ENCODE measurements at regions not wholly inside any gene's neighbourhood (a gene's known extent, or its start where the extent isn't known, plus 50 kb on each side); places are given as distances from the start of the nearest gene placed in this dataset.

- Histone ChIP-seq H3K4me2 (no peak overlapping the region), H2AFZ (ENCODE audit: low read depth) (no peak overlapping the region), H3K4me3 (ENCODE audit: low read depth in 2 of 2, low read length in 1 of 2) (no peak overlapping the region), H3K9ac (no peak overlapping the region), H3K9me2 (no peaks in the 10 kb centered on the region), H3K4me1 (ENCODE audit: control insufficient read depth in 1 of 2, insufficient read depth in 2 of 2, low read depth in 1 of 2, low read length in 1 of 2) (no peaks in the 10 kb centered on the region), H4K20me1 (ENCODE audit: insufficient read depth) (no peaks in the 10 kb centered on the region), H3F3A (replicated peaks; ENCODE audit: insufficient read depth) (no peaks in the 10 kb centered on the region), H3K79me2 (ENCODE audit: insufficient read depth) (no peaks in the 10 kb centered on the region), H3K36me3 (replicated peaks in 1 of 2; ENCODE audit: control insufficient read depth in 1 of 2, insufficient read depth in 2 of 2, low read length in 1 of 2) (no peaks in the 10 kb centered on the region), H3K9me3 (no peaks in the 10 kb centered on the region), H3K27me3 (ENCODE audit: insufficient read depth) (no peaks in the 10 kb centered on the region), H3K27ac (ENCODE audit: low read depth in 2 of 2, low read length in 1 of 2) (no peak overlapping the region)
- TF ChIP-seq ELF1 (IDR thresholded peaks at IDR 0.05), result no peak
- no peak for TF ChIP-seq FOXM1 (IDR thresholded peaks at IDR 0.05; ENCODE audit: low read depth)
- TF ChIP-seq TAF1 (IDR thresholded peaks at IDR 0.05; ENCODE audit: borderline replicate concordance, low read depth, low read length), result no peak
- TF ChIP-seq GATA2 (CRISPR knock-in tag; IDR thresholded peaks at IDR 0.05), result no peak
- TF ChIP-seq MXI1 (IDR thresholded peaks at IDR 0.05; ENCODE audit: low read depth, low read length), result no peak
- TF ChIP-seq CHD2 (IDR thresholded peaks at IDR 0.05; ENCODE audit: low read length, partially characterized antibody), result no peak
- TF ChIP-seq, protein P1, sequence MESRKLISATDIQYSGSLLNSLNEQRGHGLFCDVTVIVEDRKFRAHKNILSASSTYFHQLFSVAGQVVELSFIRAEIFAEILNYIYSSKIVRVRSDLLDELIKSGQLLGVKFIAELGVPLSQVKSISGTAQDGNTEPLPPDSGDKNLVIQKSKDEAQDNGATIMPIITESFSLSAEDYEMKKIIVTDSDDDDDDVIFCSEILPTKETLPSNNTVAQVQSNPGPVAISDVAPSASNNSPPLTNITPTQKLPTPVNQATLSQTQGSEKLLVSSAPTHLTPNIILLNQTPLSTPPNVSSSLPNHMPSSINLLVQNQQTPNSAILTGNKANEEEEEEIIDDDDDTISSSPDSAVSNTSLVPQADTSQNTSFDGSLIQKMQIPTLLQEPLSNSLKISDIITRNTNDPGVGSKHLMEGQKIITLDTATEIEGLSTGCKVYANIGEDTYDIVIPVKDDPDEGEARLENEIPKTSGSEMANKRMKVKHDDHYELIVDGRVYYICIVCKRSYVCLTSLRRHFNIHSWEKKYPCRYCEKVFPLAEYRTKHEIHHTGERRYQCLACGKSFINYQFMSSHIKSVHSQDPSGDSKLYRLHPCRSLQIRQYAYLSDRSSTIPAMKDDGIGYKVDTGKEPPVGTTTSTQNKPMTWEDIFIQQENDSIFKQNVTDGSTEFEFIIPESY (IDR thresholded peaks at IDR 0.05; ENCODE audit: borderline replicate concordance, low read depth), result no peak
- TF ChIP-seq PBX3 (IDR thresholded peaks at IDR 0.05), result no peak
- no peak for TF ChIP-seq FOSL2 (IDR thresholded peaks at IDR 0.05; ENCODE audit: borderline replicate concordance, low read depth)
- no peak for TF ChIP-seq JUND (IDR thresholded peaks at IDR 0.05)
- no peak for TF ChIP-seq RXRA (IDR thresholded peaks at IDR 0.05; ENCODE audit: borderline replicate concordance, low read depth)
- TF ChIP-seq EZH2phosphoT487 (IDR thresholded peaks at IDR 0.05; ENCODE audit: borderline replicate concordance, low read depth), result no peak
- TF ChIP-seq YY1 (IDR thresholded peaks at IDR 0.05; ENCODE audit: low read depth), result no peak
- DNase-seq, result no peak
- CTCF ChIA-PET, result interaction anchor here (1.3 kb wide), 1 partner anchor 374 kb away, joined by 3 read pairs; no protein-coding TSS in a partner anchor
- 0% methylated on average over 1 of the region's 3 CpGs for WGBS (ENCODE audit: low lambda C conversion rate)
- POLR2A ChIA-PET, result no interaction called here
These were observed 61.7 kb upstream of the MGMT start for GRCh38 chr10:129405389-129405788.

GRCh38 chr10:129410688-129411392 lies 56.2 kb upstream of the MGMT start:
- no peak for DNase-seq
- no peaks in the 10 kb centered on the region for H3F3A ChIP-seq (replicated peaks; ENCODE audit: insufficient read depth)
- H3K27me3 ChIP-seq (ENCODE audit: insufficient read depth), result no peaks in the 10 kb centered on the region
- H3K9me3 ChIP-seq, result no peaks in the 10 kb centered on the region
- H4K20me1 ChIP-seq (ENCODE audit: insufficient read depth), result no peaks in the 10 kb centered on the region
- H3K36me3 ChIP-seq (replicated peaks in 1 of 2; ENCODE audit: control insufficient read depth in 1 of 2, insufficient read depth in 2 of 2, low read length in 1 of 2), result no peaks in the 10 kb centered on the region
- no peaks in the 10 kb centered on the region for H3K4me1 ChIP-seq (ENCODE audit: control insufficient read depth in 1 of 2, insufficient read depth in 2 of 2, low read depth in 1 of 2, low read length in 1 of 2)
- H3K4me2 ChIP-seq, result no peak overlapping the region
- H2AFZ ChIP-seq (ENCODE audit: low read depth), result no peak overlapping the region
- no peak overlapping the region for H3K9ac ChIP-seq
- POLR2A ChIA-PET, result no interaction called here
- H3K27ac ChIP-seq (ENCODE audit: low read depth in 2 of 2, low read length in 1 of 2), result no peak overlapping the region
- no peak overlapping the region for H3K4me3 ChIP-seq (ENCODE audit: low read depth in 2 of 2, low read length in 1 of 2)
- CTCF ChIA-PET, result no interaction called here
- H3K79me2 ChIP-seq (ENCODE audit: insufficient read depth), result no peaks in the 10 kb centered on the region
- no peaks in the 10 kb centered on the region for H3K9me2 ChIP-seq
- WGBS (ENCODE audit: low lambda C conversion rate), result 40% methylated on average over 20 of the region's 20 CpGs
- TF ChIP-seq FOSL2 (IDR thresholded peaks at IDR 0.05; ENCODE audit: borderline replicate concordance, low read depth) (no peak), RFX5 (IDR thresholded peaks at IDR 0.05; ENCODE audit: low read length) (no peak), MAX (IDR thresholded peaks at IDR 0.05; ENCODE audit: low read depth) (no peak), YY1 (IDR thresholded peaks at IDR 0.05; ENCODE audit: low read depth) (no peak), TAF1 (IDR thresholded peaks at IDR 0.05; ENCODE audit: borderline replicate concordance, low read depth, low read length) (no peak), TEAD4 (IDR thresholded peaks at IDR 0.05; ENCODE audit: borderline replicate concordance, insufficient read depth) (no peak), SIN3A (IDR thresholded peaks at IDR 0.05; ENCODE audit: borderline replicate concordance, low read depth, low read length) (no peak), PBX3 (IDR thresholded peaks at IDR 0.05) (no peak), GABPA (IDR thresholded peaks at IDR 0.05; ENCODE audit: low read depth) (no peak), RXRA (IDR thresholded peaks at IDR 0.05; ENCODE audit: borderline replicate concordance, low read depth) (no peak)
- TF ChIP-seq, protein P1 (IDR thresholded peaks at IDR 0.05; ENCODE audit: borderline replicate concordance, low read depth), result no peak
- TF ChIP-seq, protein P2, sequence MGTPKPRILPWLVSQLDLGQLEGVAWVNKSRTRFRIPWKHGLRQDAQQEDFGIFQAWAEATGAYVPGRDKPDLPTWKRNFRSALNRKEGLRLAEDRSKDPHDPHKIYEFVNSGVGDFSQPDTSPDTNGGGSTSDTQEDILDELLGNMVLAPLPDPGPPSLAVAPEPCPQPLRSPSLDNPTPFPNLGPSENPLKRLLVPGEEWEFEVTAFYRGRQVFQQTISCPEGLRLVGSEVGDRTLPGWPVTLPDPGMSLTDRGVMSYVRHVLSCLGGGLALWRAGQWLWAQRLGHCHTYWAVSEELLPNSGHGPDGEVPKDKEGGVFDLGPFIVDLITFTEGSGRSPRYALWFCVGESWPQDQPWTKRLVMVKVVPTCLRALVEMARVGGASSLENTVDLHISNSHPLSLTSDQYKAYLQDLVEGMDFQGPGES (IDR thresholded peaks at IDR 0.05; ENCODE audit: low read depth, low read length), result no peak
